ENCODE measurements at regions not wholly inside any gene's neighbourhood (a gene's known extent, or its start where the extent isn't known, plus 50 kb on each side); places are given as distances from the start of the nearest gene placed in this dataset.
"Not testable (repeated sequence)": the region's sequence is repeated elsewhere in the genome, so short reads cannot be mapped to it uniquely, and the experiment has no call there.

GRCh38 chr2:87360250-87360649, 338.6 kb upstream of the PLGLB1 start:
- DNase-seq; POLR2A ChIA-PET; ATAC-seq; H3K4me1 Mint-ChIP-seq (ENCODE audit: low read depth); H3K27me3 Mint-ChIP-seq (ENCODE audit: low read depth); H3K36me3 Mint-ChIP-seq (ENCODE audit: low read depth); H3K9me3 Mint-ChIP-seq (ENCODE audit: insufficient read depth); H3K27ac Mint-ChIP-seq; H3K4me3 Mint-ChIP-seq; CTCF ChIA-PET: not testable (repeated sequence)

GRCh38 chr2:87360927-87361326, 339.3 kb upstream of the PLGLB1 start:
- POLR2A ChIA-PET; H3K4me3 Mint-ChIP-seq; H3K27ac Mint-ChIP-seq; H3K4me1 Mint-ChIP-seq (ENCODE audit: low read depth); H3K27me3 Mint-ChIP-seq (ENCODE audit: low read depth); H3K36me3 Mint-ChIP-seq (ENCODE audit: low read depth); DNase-seq; H3K9me3 Mint-ChIP-seq (ENCODE audit: insufficient read depth); ATAC-seq; CTCF ChIA-PET: not testable (repeated sequence)

- CTCF ChIA-PET; H3K27me3 Mint-ChIP-seq (ENCODE audit: low read depth); H3K9me3 Mint-ChIP-seq (ENCODE audit: insufficient read depth); POLR2A ChIA-PET; H3K27ac Mint-ChIP-seq; H3K36me3 Mint-ChIP-seq (ENCODE audit: low read depth); DNase-seq; H3K4me3 Mint-ChIP-seq; ATAC-seq; H3K4me1 Mint-ChIP-seq (ENCODE audit: low read depth): not testable (repeated sequence)
These were observed 340.2 kb upstream of the PLGLB1 start for GRCh38 chr2:87361805-87362204.

GRCh38 chr2:87364379-87364778, 342.7 kb upstream of the PLGLB1 start:
- H3K9me3 Mint-ChIP-seq (ENCODE audit: insufficient read depth); POLR2A ChIA-PET: not testable (repeated sequence)

GRCh38 chr2:87365038-87365437, 343.4 kb upstream of the PLGLB1 start:
- H3K36me3 Mint-ChIP-seq (ENCODE audit: low read depth); H3K4me3 Mint-ChIP-seq; H3K4me1 Mint-ChIP-seq (ENCODE audit: low read depth); H3K27ac Mint-ChIP-seq; H3K9me3 Mint-ChIP-seq (ENCODE audit: insufficient read depth); DNase-seq; H3K27me3 Mint-ChIP-seq (ENCODE audit: low read depth); POLR2A ChIA-PET; ATAC-seq; CTCF ChIA-PET: not testable (repeated sequence)

More at GRCh38 chr2:87364379-87364778, 342.7 kb upstream of the PLGLB1 start:
- H3K27ac Mint-ChIP-seq; ATAC-seq; DNase-seq; H3K27me3 Mint-ChIP-seq (ENCODE audit: low read depth); H3K4me1 Mint-ChIP-seq (ENCODE audit: low read depth); H3K36me3 Mint-ChIP-seq (ENCODE audit: low read depth); CTCF ChIA-PET; H3K4me3 Mint-ChIP-seq: not testable (repeated sequence)

- CTCF ChIA-PET; H3K9me3 Mint-ChIP-seq (ENCODE audit: insufficient read depth); DNase-seq; POLR2A ChIA-PET; H3K4me1 Mint-ChIP-seq (ENCODE audit: low read depth); H3K36me3 Mint-ChIP-seq (ENCODE audit: low read depth); H3K4me3 Mint-ChIP-seq; ATAC-seq; H3K27ac Mint-ChIP-seq; H3K27me3 Mint-ChIP-seq (ENCODE audit: low read depth): not testable (repeated sequence)
These were observed 361.8 kb upstream of the PLGLB2 start for GRCh38 chr2:87386063-87386560.

- POLR2A ChIA-PET; H3K4me3 Mint-ChIP-seq; H3K27ac Mint-ChIP-seq; H3K27me3 Mint-ChIP-seq (ENCODE audit: low read depth); H3K4me1 Mint-ChIP-seq (ENCODE audit: low read depth); DNase-seq; CTCF ChIA-PET; ATAC-seq; H3K9me3 Mint-ChIP-seq (ENCODE audit: insufficient read depth); H3K36me3 Mint-ChIP-seq (ENCODE audit: low read depth): not testable (repeated sequence)
These were observed 352.1 kb upstream of the PLGLB2 start for GRCh38 chr2:87395784-87396183.

GRCh38 chr2:87396551-87397265, 351.2 kb upstream of the PLGLB2 start:
- not testable (repeated sequence) for DNase-seq

GRCh38 chr2:87397276-87398065, 350.4 kb upstream of the PLGLB2 start:
- H3K27me3 Mint-ChIP-seq (ENCODE audit: low read depth); CTCF ChIA-PET; ATAC-seq; H3K36me3 Mint-ChIP-seq (ENCODE audit: low read depth); H3K4me1 Mint-ChIP-seq (ENCODE audit: low read depth); H3K9me3 Mint-ChIP-seq (ENCODE audit: insufficient read depth); H3K27ac Mint-ChIP-seq; DNase-seq; POLR2A ChIA-PET; H3K4me3 Mint-ChIP-seq: not testable (repeated sequence)

More at GRCh38 chr2:87396551-87397265, 351.2 kb upstream of the PLGLB2 start:
- H3K27me3 Mint-ChIP-seq (ENCODE audit: low read depth); H3K27ac Mint-ChIP-seq; H3K9me3 Mint-ChIP-seq (ENCODE audit: insufficient read depth); POLR2A ChIA-PET; H3K36me3 Mint-ChIP-seq (ENCODE audit: low read depth); H3K4me1 Mint-ChIP-seq (ENCODE audit: low read depth); ATAC-seq; H3K4me3 Mint-ChIP-seq; CTCF ChIA-PET: not testable (repeated sequence)

GRCh38 chr2:87398567-87399305, 349.2 kb upstream of the PLGLB2 start:
- H3K27ac Mint-ChIP-seq; DNase-seq; H3K27me3 Mint-ChIP-seq (ENCODE audit: low read depth); H3K4me3 Mint-ChIP-seq; H3K36me3 Mint-ChIP-seq (ENCODE audit: low read depth); ATAC-seq; POLR2A ChIA-PET; H3K9me3 Mint-ChIP-seq (ENCODE audit: insufficient read depth); CTCF ChIA-PET; H3K4me1 Mint-ChIP-seq (ENCODE audit: low read depth): not testable (repeated sequence)

GRCh38 chr2:87401726-87402345, 346.1 kb upstream of the PLGLB2 start:
- H3K27ac Mint-ChIP-seq, result no peak overlapping the region
- no peaks in the 10 kb centered on the region for H3K9me3 Mint-ChIP-seq (ENCODE audit: insufficient read depth)
- CTCF ChIA-PET, result no interaction called here
- ATAC-seq (no peak), DNase-seq (no peak)
- H3K27me3 Mint-ChIP-seq (ENCODE audit: low read depth), result no peaks in the 10 kb centered on the region
- H3K36me3 Mint-ChIP-seq (ENCODE audit: low read depth), result no peaks in the 10 kb centered on the region
- POLR2A ChIA-PET, result no interaction called here
- no peaks in the 10 kb centered on the region for H3K4me1 Mint-ChIP-seq (ENCODE audit: low read depth)
- H3K4me3 Mint-ChIP-seq, result no peak overlapping the region

- Mint-ChIP-seq H3K27me3 (ENCODE audit: low read depth) (no peaks in the 10 kb centered on the region), H3K4me1 (ENCODE audit: low read depth) (no peaks in the 10 kb centered on the region), H3K36me3 (ENCODE audit: low read depth) (no peaks in the 10 kb centered on the region), H3K9me3 (ENCODE audit: insufficient read depth) (no peaks in the 10 kb centered on the region), H3K27ac (no peak overlapping the region), H3K4me3 (no peak overlapping the region)
- ChIA-PET POLR2A (no interaction called here), CTCF (no interaction called here)
- DNase-seq (no peak), ATAC-seq (no peak)
These were observed 344.1 kb upstream of the PLGLB2 start for GRCh38 chr2:87403893-87404175.
